ENCODE measurements at regions not wholly inside any gene's neighbourhood (a gene's known extent, or its start where the extent isn't known, plus 50 kb on each side); places are given as distances from the start of the nearest gene placed in this dataset.

DNA sequence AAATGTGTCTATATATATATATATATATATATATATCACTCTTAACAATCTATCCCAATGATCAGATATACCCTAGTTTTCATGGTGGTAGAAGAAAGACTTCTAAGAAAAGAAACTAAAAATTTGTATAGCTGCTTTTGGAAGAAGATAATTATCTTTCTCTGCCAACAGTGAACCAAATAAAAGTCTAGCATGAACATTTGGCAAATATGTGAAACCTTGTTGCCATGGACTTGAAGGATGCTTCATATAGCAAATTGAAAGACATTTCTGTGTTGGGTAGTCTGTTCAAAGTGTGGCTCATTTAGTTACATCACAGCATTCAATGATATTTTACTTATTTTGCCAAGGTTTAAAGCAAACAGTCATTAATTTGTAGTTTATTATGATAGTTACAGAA lies 219.9 kb upstream of the NECTIN3 start:
- Histone ChIP-seq H3K36me3 (ENCODE audit: control insufficient read depth, insufficient read depth, low read length) (no peaks in the 10 kb centered on the region), H3K27me3 (ENCODE audit: control insufficient read depth, insufficient read depth, low read length) (peaks cover 2% of the 10 kb centered on the region), H3K4me3 (ENCODE audit: low read depth, low read length) (no peak overlapping the region)
- DNase-seq (ENCODE audit: low read depth) (no peak), FAIRE-seq (no peak)
- TF ChIP-seq CTCF (IDR thresholded peaks at IDR 0.05; ENCODE audit: insufficient read depth, low read length, severe bottlenecking) = no peak

GRCh38 chr3:110855207-110855606 lies 216.4 kb upstream of the NECTIN3 start:
- Histone ChIP-seq H3K27me3 (ENCODE audit: control insufficient read depth, insufficient read depth, low read length) (peaks cover 2% of the 10 kb centered on the region), H3K36me3 (ENCODE audit: control insufficient read depth, insufficient read depth, low read length) (no peaks in the 10 kb centered on the region), H3K4me3 (ENCODE audit: low read depth, low read length) (no peak overlapping the region)
- DNase-seq (ENCODE audit: low read depth) = no peak
- no peak for TF ChIP-seq CTCF (IDR thresholded peaks at IDR 0.05; ENCODE audit: insufficient read depth, low read length, severe bottlenecking)
- FAIRE-seq = no peak

- no peak for TF ChIP-seq CTCF (IDR thresholded peaks at IDR 0.05; ENCODE audit: insufficient read depth, low read length, severe bottlenecking)
- peaks cover 2% of the 10 kb centered on the region for H3K27me3 ChIP-seq (ENCODE audit: control insufficient read depth, insufficient read depth, low read length)
- peak; percentile 67 for DNase-seq (ENCODE audit: low read depth)
- H3K4me3 ChIP-seq (ENCODE audit: low read depth, low read length) = no peak overlapping the region
- no peaks in the 10 kb centered on the region for H3K36me3 ChIP-seq (ENCODE audit: control insufficient read depth, insufficient read depth, low read length)
- peak; percentile 52 for FAIRE-seq
These were observed 214.7 kb upstream of the NECTIN3 start for GRCh38 chr3:110856916-110857315.

DNA sequence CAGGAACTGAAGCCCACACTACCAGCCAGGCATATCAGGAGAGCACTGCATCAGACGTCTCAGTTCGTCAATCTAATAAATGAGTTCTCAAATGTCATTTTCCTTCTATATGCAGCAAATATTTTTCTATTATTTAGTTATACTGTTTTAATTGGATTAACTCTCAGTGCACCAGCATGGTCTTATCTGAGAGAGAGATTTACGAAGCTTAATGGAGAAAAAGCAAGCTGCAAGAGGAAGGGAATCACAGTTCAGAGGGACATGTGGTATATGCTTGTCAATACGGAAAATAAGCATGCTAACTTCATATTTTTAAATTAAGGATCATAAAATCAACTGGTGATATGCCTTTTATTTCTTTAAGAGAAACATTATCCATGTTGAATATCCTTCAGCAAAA lies 213.1 kb upstream of the NECTIN3 start:
- H3K27me3 ChIP-seq (ENCODE audit: control insufficient read depth, insufficient read depth, low read length) = no peaks in the 10 kb centered on the region
- H3K4me3 ChIP-seq (ENCODE audit: low read depth, low read length) = no peak overlapping the region
- no peak for FAIRE-seq
- no peak for TF ChIP-seq CTCF (IDR thresholded peaks at IDR 0.05; ENCODE audit: insufficient read depth, low read length, severe bottlenecking)
- no peak for DNase-seq (ENCODE audit: low read depth)
- H3K36me3 ChIP-seq (ENCODE audit: control insufficient read depth, insufficient read depth, low read length) = no peaks in the 10 kb centered on the region

- Histone ChIP-seq H3K36me3 (ENCODE audit: control insufficient read depth, insufficient read depth, low read length) (no peaks in the 10 kb centered on the region), H3K27me3 (ENCODE audit: control insufficient read depth, insufficient read depth, low read length) (no peaks in the 10 kb centered on the region), H3K4me3 (ENCODE audit: low read depth, low read length) (no peak overlapping the region)
- no peak for TF ChIP-seq CTCF (IDR thresholded peaks at IDR 0.05; ENCODE audit: insufficient read depth, low read length, severe bottlenecking)
- DNase-seq (ENCODE audit: low read depth) (no peak), FAIRE-seq (no peak)
These were observed 212.3 kb upstream of the NECTIN3 start for GRCh38 chr3:110859336-110859735.

- no peaks in the 10 kb centered on the region for H3K36me3 ChIP-seq (ENCODE audit: control insufficient read depth, insufficient read depth, low read length)
- H3K27me3 ChIP-seq (ENCODE audit: control insufficient read depth, insufficient read depth, low read length) = no peaks in the 10 kb centered on the region
- DNase-seq (ENCODE audit: low read depth) = peak; percentile 5
- no peak overlapping the region for H3K4me3 ChIP-seq (ENCODE audit: low read depth, low read length)
- FAIRE-seq = no peak
- no peak for TF ChIP-seq CTCF (IDR thresholded peaks at IDR 0.05; ENCODE audit: insufficient read depth, low read length, severe bottlenecking)
These were observed 211.6 kb upstream of the NECTIN3 start for GRCh38 chr3:110859993-110860392.

All from bronchial epithelial cell (primary cell).